HFFc6 (cell line): ENCODE measurements at regions not wholly inside any gene's neighbourhood (a gene's known extent, or its start where the extent isn't known, plus 50 kb on each side); places are given as distances from the start of the nearest gene placed in this dataset.

Source experiments
- DNase-seq: peaks from one replicate; pipeline ENCODE4 v3.0.0-alpha.2; 2018
- H3K27ac Mint-ChIP-seq: 2 replicates; pipeline ENCODE4 v1.8.0; 2020; ENCODE audit warnings: mild to moderate bottlenecking, mixed read lengths
- H3K27me3 Mint-ChIP-seq: 2 replicates; pipeline ENCODE4 v1.8.0; 2021; ENCODE audit warnings: mild to moderate bottlenecking, moderate library complexity, mixed read lengths; ENCODE audit not compliant: insufficient read depth
- H3K36me3 Mint-ChIP-seq: 2 replicates; pipeline ENCODE4 v1.8.0; 2021; ENCODE audit warnings: low read depth, mixed read lengths
- H3K4me1 Mint-ChIP-seq: 2 replicates; pipeline ENCODE4 v1.8.0; 2020; ENCODE audit warnings: low read depth, mixed read lengths
- H3K4me3 Mint-ChIP-seq: 2 replicates; pipeline ENCODE4 v1.8.0; 2020; ENCODE audit warnings: mild to moderate bottlenecking, moderate library complexity, mixed read lengths
- H3K9me3 Mint-ChIP-seq: 2 replicates; pipeline ENCODE4 v1.8.0; 2020; ENCODE audit warnings: mild to moderate bottlenecking, mixed read lengths
- CTCF ChIP-seq: fragments of 200-600 bp; sonication (generic); IDR thresholded peaks from 2 replicates; pipeline ENCODE4 v1.5.0; 2021; ENCODE audit warnings: antibody characterized with exemption, mild to moderate bottlenecking

DNA sequence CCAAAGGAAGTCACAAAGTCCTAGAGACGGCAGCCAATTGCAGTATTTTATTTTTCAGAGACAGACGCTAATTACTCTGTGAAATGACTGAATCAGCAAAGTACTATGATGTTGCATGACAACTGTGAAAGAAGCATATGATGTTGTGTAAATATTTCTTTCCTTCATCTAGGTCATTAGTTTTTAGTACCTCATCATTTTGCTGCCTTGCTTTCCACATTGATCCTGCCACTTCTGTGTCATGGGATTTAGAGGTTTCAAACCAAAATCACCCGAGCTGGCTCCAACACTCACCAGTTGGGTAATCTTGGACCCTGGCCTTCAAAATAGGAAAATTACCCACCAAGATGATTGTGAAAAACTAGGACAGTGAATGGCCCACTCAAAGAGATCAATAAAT lies 585.2 kb downstream of the ACTL7B start:
- DNase-seq = no peak
- H3K4me3 Mint-ChIP-seq = no peak overlapping the region
- no peaks in the 10 kb centered on the region for H3K9me3 Mint-ChIP-seq
- H3K27ac Mint-ChIP-seq = no peak overlapping the region
- H3K4me1 Mint-ChIP-seq = peaks cover 23% of the 10 kb centered on the region
- H3K36me3 Mint-ChIP-seq = no peaks in the 10 kb centered on the region
- no peak for TF ChIP-seq CTCF
- peaks cover 1% of the 10 kb centered on the region; the same call in 1 of the 2 replicates for H3K27me3 Mint-ChIP-seq

DNA sequence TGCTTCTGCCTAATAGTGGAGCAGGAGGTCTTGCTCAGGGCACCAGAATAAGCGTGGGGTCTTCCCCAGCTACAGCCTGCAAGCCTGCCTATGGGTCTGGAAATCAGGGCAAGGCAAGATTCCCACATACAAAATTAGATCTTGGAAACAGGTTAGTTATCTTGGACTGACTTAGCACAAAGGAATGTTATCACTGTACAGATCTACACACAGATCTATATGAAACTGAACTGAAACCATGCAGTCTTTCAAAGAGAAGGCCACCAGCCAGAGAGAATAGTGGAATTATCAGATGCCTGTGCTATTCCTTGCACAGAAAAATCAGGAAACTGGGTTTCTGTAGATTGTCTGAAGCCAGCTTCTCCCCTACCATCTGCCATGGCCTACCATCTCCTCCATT lies 585.7 kb downstream of the ACTL7B start:
- no peak overlapping the region for H3K4me3 Mint-ChIP-seq
- H3K36me3 Mint-ChIP-seq = no peaks in the 10 kb centered on the region
- H3K9me3 Mint-ChIP-seq = no peaks in the 10 kb centered on the region
- peak; percentile 6 for DNase-seq
- peaks cover 23% of the 10 kb centered on the region for H3K4me1 Mint-ChIP-seq
- peaks cover 1% of the 10 kb centered on the region; the same call in 1 of the 2 replicates for H3K27me3 Mint-ChIP-seq
- no peak overlapping the region for H3K27ac Mint-ChIP-seq
- TF ChIP-seq CTCF = no peak

DNA sequence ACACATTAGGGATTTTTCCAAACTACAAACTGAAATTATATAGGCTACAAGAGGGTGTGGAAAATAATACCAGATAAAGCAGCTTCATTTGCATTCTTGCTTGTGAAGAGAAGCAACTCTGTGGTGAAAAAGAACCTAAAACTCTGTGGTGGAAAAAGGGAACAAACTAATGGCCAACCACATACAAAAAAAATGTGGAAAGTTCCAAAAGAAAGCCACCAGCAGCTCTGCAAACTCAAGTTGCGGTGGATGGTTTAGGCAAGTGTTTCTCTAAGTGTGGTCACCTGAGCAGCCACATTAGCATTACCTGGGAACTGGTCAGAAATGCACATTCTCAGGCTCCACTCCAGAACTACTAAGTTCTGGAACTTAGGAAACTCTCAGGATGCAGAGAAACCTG lies 586.4 kb downstream of the ACTL7B start:
- H3K4me1 Mint-ChIP-seq = peaks cover 23% of the 10 kb centered on the region
- no peaks in the 10 kb centered on the region for H3K36me3 Mint-ChIP-seq
- DNase-seq = no peak
- H3K4me3 Mint-ChIP-seq = no peak overlapping the region
- no peaks in the 10 kb centered on the region for H3K9me3 Mint-ChIP-seq
- no peak overlapping the region for H3K27ac Mint-ChIP-seq
- no peaks in the 10 kb centered on the region; the same call in 1 of the 2 replicates for H3K27me3 Mint-ChIP-seq
- no peak for TF ChIP-seq CTCF

DNA sequence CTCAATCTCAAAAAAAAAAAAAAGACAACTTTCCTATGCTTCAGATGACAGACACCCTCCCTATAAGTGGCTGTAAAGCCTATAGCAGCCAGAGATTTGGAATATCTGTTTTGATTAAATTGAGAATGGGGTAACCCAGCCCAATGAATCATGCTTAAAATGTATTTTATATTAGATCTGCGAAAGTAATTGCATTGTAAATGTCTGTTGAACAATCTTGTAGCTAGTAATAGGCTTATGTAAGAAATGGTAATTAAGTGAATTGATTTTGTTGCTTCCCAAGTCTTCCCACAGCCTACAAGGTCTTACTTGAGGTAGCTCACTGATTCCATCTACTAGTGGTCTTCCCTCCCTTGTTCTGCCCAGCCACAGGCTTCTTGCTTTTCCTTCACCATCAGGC lies 590.7 kb downstream of the ACTL7B start:
- Mint-ChIP-seq H3K9me3 (no peaks in the 10 kb centered on the region), H3K36me3 (no peaks in the 10 kb centered on the region), H3K27me3 (peaks cover 4% of the 10 kb centered on the region), H3K4me1 (peaks cover 2% of the 10 kb centered on the region), H3K27ac (no peak overlapping the region), H3K4me3 (no peak overlapping the region)
- no peak for TF ChIP-seq CTCF
- DNase-seq = no peak

DNA sequence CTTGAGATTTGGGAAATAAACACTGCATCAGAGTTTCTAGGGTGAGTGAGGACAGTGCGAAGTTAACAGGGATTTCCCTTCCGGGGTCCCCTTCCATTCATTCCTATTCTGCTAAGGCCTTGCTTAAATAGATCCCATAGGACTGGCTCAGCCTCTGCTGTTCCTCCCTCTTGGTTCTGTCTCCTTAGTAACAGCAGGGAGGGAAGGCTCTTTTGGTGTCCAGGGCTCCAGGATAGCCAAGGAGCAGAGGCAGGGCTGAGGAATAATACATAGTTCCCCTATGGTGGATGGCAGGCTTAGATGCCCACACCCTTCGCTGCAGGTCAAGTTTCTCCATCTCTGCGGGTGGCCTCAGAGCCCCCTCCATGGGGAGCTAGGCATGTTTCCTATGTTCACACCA lies 591.7 kb downstream of the ACTL7B start:
- H3K27me3 Mint-ChIP-seq = peaks cover 5% of the 10 kb centered on the region
- no peak overlapping the region for H3K27ac Mint-ChIP-seq
- no peaks in the 10 kb centered on the region for H3K4me1 Mint-ChIP-seq
- TF ChIP-seq CTCF = no peak
- no peak overlapping the region for H3K4me3 Mint-ChIP-seq
- no peaks in the 10 kb centered on the region for H3K9me3 Mint-ChIP-seq
- DNase-seq = no peak
- no peaks in the 10 kb centered on the region for H3K36me3 Mint-ChIP-seq

GRCh38 chr9:108262836-108263235 lies 593.0 kb downstream of the ACTL7B start:
- no peak for TF ChIP-seq CTCF
- no peaks in the 10 kb centered on the region for H3K4me1 Mint-ChIP-seq
- no peak overlapping the region for H3K27ac Mint-ChIP-seq
- DNase-seq = no peak
- H3K9me3 Mint-ChIP-seq = no peaks in the 10 kb centered on the region
- no peaks in the 10 kb centered on the region for H3K36me3 Mint-ChIP-seq
- H3K4me3 Mint-ChIP-seq = no peak overlapping the region
- peaks cover 5% of the 10 kb centered on the region for H3K27me3 Mint-ChIP-seq
